Right cardiac atrium (tissue), 5 donors: ENCODE measurements at regions not wholly inside any gene's neighbourhood (a gene's known extent, or its start where the extent isn't known, plus 50 kb on each side); places are given as distances from the start of the nearest gene placed in this dataset.

Experiments used
- ATAC-seq, 2 donors: fragments of 200-7000 bp; cut with Tn5 transposase; one replicate each; pipeline versions ENCODE4 v1.8.0 to v1.9.1; 2020; ENCODE audit warnings: moderate library complexity in 2 of 2, mild to moderate bottlenecking in 1 of 2
- DNase-seq, 3 donors: peaks; one replicate each; pipeline ENCODE4 v3.0.0-alpha.2; 2020
- H3K27ac ChIP-seq: one replicate; pipeline ENCODE4 v1.5.1; 2013; ENCODE audit warnings: mild to moderate bottlenecking, low read length, control low read depth, moderate library complexity
- H3K27me3 ChIP-seq: one replicate; pipeline ENCODE4 v1.6.1; 2013; ENCODE audit not compliant: control insufficient read depth, insufficient read depth
- H3K4me1 ChIP-seq: one replicate; pipeline ENCODE4 v1.6.1; 2013; ENCODE audit warnings: low read length; ENCODE audit not compliant: control insufficient read depth, insufficient read depth
- H3K4me3 ChIP-seq: one replicate; pipeline ENCODE4 v1.5.1; 2013; ENCODE audit warnings: low read length, control low read depth
- H3K9me3 ChIP-seq: one replicate; pipeline ENCODE4 v1.6.1; 2013; ENCODE audit warnings: low read length; ENCODE audit not compliant: control insufficient read depth
- WGBS: extraction: QIAGEN DNeasy Blood & Tissue Kit; methylation state at CpG from one replicate; pipeline ENCODE4 v1.1.7; 2013; 5-methylcytosine and 5-hydroxymethylcytosine counted together
- intact Hi-C, 4 donors: fragments of 100-400 bp; cut with DNase I; formaldehyde crosslinking; loops; one replicate each; pipeline versions ENCODE4 v1.11.0 to v1.14.0; 2022 to 2023
- donor health status: healthy with polysubstance abuse.
- donor health status: DM: no; HTN: yes; CAD: no.
- donor health status: DM: no; HTN: no; CAD: no.
- donor health status: DM: no; HTN: yes; CAD: no; lungs with severe emphysema.
- donor health status: DM: yes; HTN: yes; CAD: no.

GRCh38 chr5:91849069-91849468 is 466.0 kb upstream of the ARRDC3 start:
- no peak overlapping the region for H3K27ac ChIP-seq
- intact Hi-C loops, result no loop called here
- no peaks in the 10 kb centered on the region for H3K4me1 ChIP-seq
- H3K4me3 ChIP-seq, result no peak overlapping the region
- no peak for DNase-seq
- ATAC-seq, result no peak
- no peaks in the 10 kb centered on the region for H3K27me3 ChIP-seq
- H3K9me3 ChIP-seq, result no peaks in the 10 kb centered on the region
- 84% methylated on average over 3 of the region's 3 CpGs for WGBS

- intact Hi-C loops, result no loop called here
- no peaks in the 10 kb centered on the region for H3K27me3 ChIP-seq
- no peak overlapping the region for H3K4me3 ChIP-seq
- no peak overlapping the region for H3K27ac ChIP-seq
- no peaks in the 10 kb centered on the region for H3K9me3 ChIP-seq
- no peak for DNase-seq
- no peak for ATAC-seq
- WGBS, result 68% methylated on average over 3 of the region's 3 CpGs
- no peaks in the 10 kb centered on the region for H3K4me1 ChIP-seq
Measured at GRCh38 chr5:91848453-91848852, 465.3 kb upstream of the ARRDC3 start.

GRCh38 chr5:91841423-91841822 is 458.3 kb upstream of the ARRDC3 start:
- Histone ChIP-seq H3K4me1 (no peaks in the 10 kb centered on the region), H3K9me3 (no peaks in the 10 kb centered on the region), H3K27me3 (no peaks in the 10 kb centered on the region), H3K27ac (no peak overlapping the region), H3K4me3 (no peak overlapping the region)
- ATAC-seq, result no peak
- no peak for DNase-seq
- intact Hi-C loops, result no loop called here

- 49% methylated on average over 4 of the region's 4 CpGs for WGBS
- DNase-seq, result no peak
- no peak overlapping the region for H3K27ac ChIP-seq
- H3K4me1 ChIP-seq, result no peaks in the 10 kb centered on the region
- no peak overlapping the region for H3K4me3 ChIP-seq
- intact Hi-C loops, result no loop called here
- no peaks in the 10 kb centered on the region for H3K9me3 ChIP-seq
- H3K27me3 ChIP-seq, result no peaks in the 10 kb centered on the region
- no peak for ATAC-seq
Measured at GRCh38 chr5:91840412-91840811, 457.3 kb upstream of the ARRDC3 start.

GRCh38 chr5:91839721-91840120 is 456.6 kb upstream of the ARRDC3 start:
- Histone ChIP-seq H3K4me3 (no peak overlapping the region), H3K27me3 (no peaks in the 10 kb centered on the region), H3K4me1 (no peaks in the 10 kb centered on the region), H3K27ac (no peak overlapping the region), H3K9me3 (no peaks in the 10 kb centered on the region)
- intact Hi-C loops, result no loop called here
- WGBS, result 41% methylated on average over 4 of the region's 4 CpGs
- DNase-seq (no peak), ATAC-seq (no peak)

- WGBS, result 53% methylated on average over 2 of the region's 2 CpGs
- no peak overlapping the region for H3K27ac ChIP-seq
- no peaks in the 10 kb centered on the region for H3K4me1 ChIP-seq
- no peak for ATAC-seq
- H3K4me3 ChIP-seq, result no peak overlapping the region
- intact Hi-C loops, result no loop called here
- no peaks in the 10 kb centered on the region for H3K27me3 ChIP-seq
- DNase-seq, result no peak
- H3K9me3 ChIP-seq, result no peaks in the 10 kb centered on the region
Measured at GRCh38 chr5:91839233-91839632, 456.1 kb upstream of the ARRDC3 start.

GRCh38 chr5:91830361-91830953 is 447.3 kb upstream of the ARRDC3 start:
- no peaks in the 10 kb centered on the region for H3K4me1 ChIP-seq
- no peaks in the 10 kb centered on the region for H3K9me3 ChIP-seq
- H3K4me3 ChIP-seq, result no peak overlapping the region
- 57% methylated on average over 5 of the region's 5 CpGs for WGBS
- ATAC-seq (no peak), DNase-seq (no peak)
- no peak overlapping the region for H3K27ac ChIP-seq
- intact Hi-C loops, result no loop called here
- H3K27me3 ChIP-seq, result no peaks in the 10 kb centered on the region

GRCh38 chr5:91825618-91826017 is 442.5 kb upstream of the ARRDC3 start:
- ATAC-seq, result no peak
- Histone ChIP-seq H3K27me3 (no peaks in the 10 kb centered on the region), H3K4me3 (no peak overlapping the region), H3K9me3 (no peaks in the 10 kb centered on the region), H3K4me1 (no peaks in the 10 kb centered on the region), H3K27ac (no peak overlapping the region)
- WGBS, result 76% methylated on average over 4 of the region's 4 CpGs
- DNase-seq, result no peak
- intact Hi-C loops, result no loop called here

GRCh38 chr5:91824406-91824805 is 441.3 kb upstream of the ARRDC3 start:
- Histone ChIP-seq H3K9me3 (no peaks in the 10 kb centered on the region), H3K27ac (no peak overlapping the region), H3K27me3 (no peaks in the 10 kb centered on the region), H3K4me3 (no peak overlapping the region), H3K4me1 (no peaks in the 10 kb centered on the region)
- 92% methylated on average over 2 of the region's 2 CpGs for WGBS
- no peak for DNase-seq
- intact Hi-C loops, result no loop called here
- no peak for ATAC-seq

GRCh38 chr5:91820874-91821273 is 437.8 kb upstream of the ARRDC3 start:
- intact Hi-C loops, result no loop called here
- no peak for ATAC-seq
- H3K27me3 ChIP-seq, result no peaks in the 10 kb centered on the region
- DNase-seq, result no peak
- H3K4me3 ChIP-seq, result no peak overlapping the region
- no peak overlapping the region for H3K27ac ChIP-seq
- H3K9me3 ChIP-seq, result no peaks in the 10 kb centered on the region
- no peaks in the 10 kb centered on the region for H3K4me1 ChIP-seq

GRCh38 chr5:91816681-91817080 is 433.6 kb upstream of the ARRDC3 start:
- no peak overlapping the region for H3K27ac ChIP-seq

GRCh38 chr5:91797576-91797975 is 414.5 kb upstream of the ARRDC3 start:
- no peak for DNase-seq
- WGBS, result 36% methylated on average over 2 of the region's 2 CpGs
- Histone ChIP-seq H3K27me3 (no peaks in the 10 kb centered on the region), H3K27ac (no peak overlapping the region), H3K4me1 (no peaks in the 10 kb centered on the region), H3K4me3 (no peak overlapping the region), H3K9me3 (peaks cover 1% of the 10 kb centered on the region)
- intact Hi-C loops, result no loop called here
- no peak for ATAC-seq

More at GRCh38 chr5:91816681-91817080, 433.6 kb upstream of the ARRDC3 start:
- Histone ChIP-seq H3K4me3 (no peak overlapping the region), H3K4me1 (no peaks in the 10 kb centered on the region), H3K9me3 (no peaks in the 10 kb centered on the region), H3K27me3 (no peaks in the 10 kb centered on the region)
- 16% methylated on average over 1 of the region's 1 CpG for WGBS
- DNase-seq, result no peak
- intact Hi-C loops, result no loop called here
- no peak for ATAC-seq
